Left cardiac atrium (tissue), 4 donors: ENCODE measurements at regions not wholly inside any gene's neighbourhood (a gene's known extent, or its start where the extent isn't known, plus 50 kb on each side); places are given as distances from the start of the nearest gene placed in this dataset.

Source experiments
- ATAC-seq, 2 donors: fragments of 200-7000 bp; cut with Tn5 transposase; one replicate each; pipeline ENCODE4 v1.9.1; 2020; ENCODE audit warnings: mild to moderate bottlenecking in 2 of 2, moderate library complexity in 2 of 2
- DNase-seq: peaks from one replicate; pipeline ENCODE4 v3.0.0-alpha.2; 2020
- intact Hi-C, 2 donors: fragments of 100-400 bp; cut with DNase I; formaldehyde crosslinking; loops; one replicate each; pipeline versions ENCODE4 v1.14.1 to v1.15.1; 2022 to 2023
- donor health status: DM: no; HTN: yes; CAD: no.
- donor health status: DM: no; HTN: yes; CAD: no; lungs with severe emphysema.
- donor health status: DM: yes; HTN: yes; CAD: no.
- donor health status: Dilated cardiomyopathy.

- intact Hi-C loops, result no loop called here
- ATAC-seq (no peak), DNase-seq (no peak)
Observed at GRCh38 chr1:199657449-199657848, 370.1 kb upstream of the NR5A2 start.

- ATAC-seq (no peak), DNase-seq (no peak)
- intact Hi-C loops, result no loop called here
Observed at GRCh38 chr1:199660071-199660470, 367.4 kb upstream of the NR5A2 start.

- intact Hi-C loops, result no loop called here
- ATAC-seq (no peak), DNase-seq (no peak)
Observed at GRCh38 chr1:199665371-199665770, 362.1 kb upstream of the NR5A2 start.

- intact Hi-C loops, result no loop called here
- no peak for DNase-seq
- ATAC-seq, result no peak
Observed at GRCh38 chr1:199667089-199667488, 360.4 kb upstream of the NR5A2 start.

GRCh38 chr1:199669916-199670315 lies 357.6 kb upstream of the NR5A2 start:
- DNase-seq, result no peak
- ATAC-seq, result no peak
- intact Hi-C loops, result no loop called here

- intact Hi-C loops, result no loop called here
- no peak for ATAC-seq
- no peak for DNase-seq
Observed at GRCh38 chr1:199671684-199672083, 355.8 kb upstream of the NR5A2 start.

- DNase-seq (no peak), ATAC-seq (no peak)
- intact Hi-C loops, result no loop called here
Observed at GRCh38 chr1:199675937-199676336, 351.6 kb upstream of the NR5A2 start.

- intact Hi-C loops, result no loop called here
- DNase-seq (no peak), ATAC-seq (no peak)
Observed at GRCh38 chr1:199678771-199679170, 348.7 kb upstream of the NR5A2 start.

- intact Hi-C loops, result loop anchor here in 1 of 2 donors (5.0 kb wide), 1 partner anchor 805 kb away; no protein-coding TSS in a partner anchor
- ATAC-seq (no peak), DNase-seq (no peak)
Observed at GRCh38 chr1:199682081-199682480, 345.4 kb upstream of the NR5A2 start.

- ATAC-seq (peak in 1 of 2 donors; percentile 73), DNase-seq (no peak)
- intact Hi-C loops, result loop anchor here (1.0 to 5.0 kb wide), 3 partner anchors 628 to 826 kb away; no protein-coding TSS in a partner anchor
Observed at GRCh38 chr1:199684686-199685273, 342.7 kb upstream of the NR5A2 start.

- DNase-seq (no peak), ATAC-seq (peak in 1 of 2 donors; percentile 52)
- intact Hi-C loops, result loop anchor here in 1 of 2 donors (5.0 kb wide), 2 partner anchors 627 to 802 kb away; no protein-coding TSS in a partner anchor
Observed at GRCh38 chr1:199685369-199685768, 342.1 kb upstream of the NR5A2 start.

- DNase-seq (no peak), ATAC-seq (no peak)
- intact Hi-C loops, result loop anchor here in 1 of 2 donors (5.0 kb wide), 2 partner anchors 625 to 800 kb away; no protein-coding TSS in a partner anchor
Observed at GRCh38 chr1:199687321-199687720, 340.2 kb upstream of the NR5A2 start.

GRCh38 chr1:199688133-199688676 lies 339.3 kb upstream of the NR5A2 start:
- intact Hi-C loops, result loop anchor here in 1 of 2 donors (5.0 kb wide), 2 partner anchors 624 to 799 kb away; no protein-coding TSS in a partner anchor
- DNase-seq, result no peak
- ATAC-seq, result no peak

GRCh38 chr1:199688774-199689173 lies 338.7 kb upstream of the NR5A2 start:
- ATAC-seq (no peak), DNase-seq (no peak)
- intact Hi-C loops, result loop anchor here in 1 of 2 donors (5.0 kb wide), 2 partner anchors 624 to 799 kb away; no protein-coding TSS in a partner anchor

GRCh38 chr1:199690496-199690895 lies 337.0 kb upstream of the NR5A2 start:
- ATAC-seq, result no peak
- intact Hi-C loops, result no loop called here
- no peak for DNase-seq

GRCh38 chr1:199691540-199691939 lies 336.0 kb upstream of the NR5A2 start:
- ATAC-seq (peak in 1 of 2 donors; percentile 58), DNase-seq (no peak)
- intact Hi-C loops, result no loop called here

- intact Hi-C loops, result no loop called here
Observed at GRCh38 chr1:199693724-199694123, 333.8 kb upstream of the NR5A2 start.

GRCh38 chr1:199696225-199696624 lies 331.3 kb upstream of the NR5A2 start:
- intact Hi-C loops, result no loop called here
- ATAC-seq, result no peak
- DNase-seq, result no peak

More at GRCh38 chr1:199693724-199694123, 333.8 kb upstream of the NR5A2 start:
- no peak for ATAC-seq
- DNase-seq, result no peak

- intact Hi-C loops, result no loop called here
- no peak for ATAC-seq
- no peak for DNase-seq
Observed at GRCh38 chr1:199698222-199698621, 329.3 kb upstream of the NR5A2 start.

- intact Hi-C loops, result no loop called here
- no peak for DNase-seq
- ATAC-seq, result no peak
Observed at GRCh38 chr1:199700551-199700950, 327.0 kb upstream of the NR5A2 start.

- DNase-seq (no peak), ATAC-seq (no peak)
- intact Hi-C loops, result no loop called here
Observed at GRCh38 chr1:199701726-199702125, 325.8 kb upstream of the NR5A2 start.
